Adrenal gland (tissue), 9 donors: ENCODE measurements at regions not wholly inside any gene's neighbourhood (a gene's known extent, or its start where the extent isn't known, plus 50 kb on each side); places are given as distances from the start of the nearest gene placed in this dataset.

Source experiments
- DNase-seq, 7 donors: peaks; one replicate each; pipeline ENCODE4 v3.0.0-alpha.2; 2019 to 2020
- H3K27ac ChIP-seq, 5 donors: fragments of 200-600 bp; sonication (generic) in 4 of 5; 1 replicate in 3 of 5; 2 replicates in 2 of 5; pipeline versions ENCODE4 v1.5.1 to v1.8.0; 2016 to 2020; ENCODE audit warnings: mild to moderate bottlenecking in 1 of 5
- H3K27me3 ChIP-seq: fragments of 200-600 bp; 2 replicates; pipeline ENCODE4 v1.8.0; 2021
- H3K36me3 ChIP-seq, 2 donors: fragments of 200-600 bp; replicated peaks in 1 of 2; 1 replicate in 1 of 2; 2 replicates in 1 of 2; pipeline versions ENCODE4 v1.5.1 to v1.8.0; 2018 to 2022
- H3K4me1 ChIP-seq, 2 donors: fragments of 200-600 bp; replicated peaks in 1 of 2; 1 replicate in 1 of 2; 2 replicates in 1 of 2; pipeline versions ENCODE4 v1.5.1 to v1.8.0; 2018 to 2021
- H3K4me3 ChIP-seq, 4 donors: fragments of 200-600 bp; sonication (generic) in 3 of 4; one replicate each; pipeline ENCODE4 v1.5.1; 2016 to 2018
- H3K9me3 ChIP-seq, 3 donors: fragments of 200-600 bp; sonication (generic) in 1 of 3; replicated peaks in 1 of 3; 1 replicate in 2 of 3; 2 replicates in 1 of 3; pipeline versions ENCODE4 v1.5.1 to v1.8.0; 2016 to 2021
- POLR2A ChIP-seq, 2 donors: fragments of 450-650 bp; IDR thresholded peaks; one replicate each; pipeline ENCODE4 v1.6.1; 2017; ENCODE audit warnings: antibody characterized with exemption in 2 of 2, mild to moderate bottlenecking in 2 of 2, moderate library complexity in 1 of 2
- WGBS, 4 donors: extraction: QIAGEN DNeasy Blood & Tissue Kit in 2 of 4; methylation state at CpG; one replicate each; pipeline versions ENCODE4 v1.1.5 to v1.1.7; 2013 to 2017; 5-methylcytosine and 5-hydroxymethylcytosine counted together
- intact Hi-C, 2 donors: fragments of 100-400 bp; cut with DNase I; formaldehyde crosslinking; loops; one replicate each; pipeline versions ENCODE4 v1.14.1 to v1.15.0; 2022 to 2023
- TF ChIP-seq, protein P1 (sequence below), 6 experiments: fragments of 450-650 bp in 4 of 6; fragments of 200-600 bp in 2 of 6; sonication (generic) in 1 of 6; IDR thresholded peaks; 1 replicate in 5 of 6; 2 replicates in 1 of 6; pipeline versions ENCODE4 v1.5.1 to v1.8.0; 2016 to 2021; ENCODE audit warnings: antibody characterized with exemption in 6 of 6, mild to moderate bottlenecking in 2 of 6, moderate library complexity in 1 of 6
- donor health status: healthy with polysubstance abuse.
- donor health status: Bipolar disorder and iron deficiency.
- donor health status: DM: yes; HTN: yes; CAD: no.
- donor health status: DM: no; HTN: no; CAD: no.
- donor health status: DM: no; HTN: no; CAD: no.

DNA sequence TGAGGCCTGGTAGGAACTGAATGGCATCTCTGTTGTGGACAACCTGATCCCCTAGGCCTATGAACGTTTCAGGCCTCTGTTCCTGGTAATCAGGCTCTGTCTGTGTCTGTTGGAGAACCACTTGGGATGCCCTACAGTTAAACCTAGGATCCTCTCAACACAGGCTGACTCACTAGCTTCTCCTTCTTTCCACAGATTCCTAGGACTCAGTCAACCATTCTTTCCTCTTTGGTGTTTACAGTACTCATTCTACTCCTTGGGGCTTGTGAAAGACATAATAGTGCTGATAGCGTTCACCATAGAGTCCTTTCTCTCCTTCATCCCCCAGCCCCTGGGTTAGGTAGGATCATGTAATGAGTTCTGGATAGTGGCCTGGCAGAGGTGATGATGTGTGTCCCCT lies 544.3 kb downstream of the METTL4 start:
- H3K4me3 ChIP-seq, result no peak overlapping the region
- DNase-seq, result no peak
- 38 to 46% (median 44%) methylated on average over 2 of the region's 2 CpGs for WGBS, 4 donors

DNA sequence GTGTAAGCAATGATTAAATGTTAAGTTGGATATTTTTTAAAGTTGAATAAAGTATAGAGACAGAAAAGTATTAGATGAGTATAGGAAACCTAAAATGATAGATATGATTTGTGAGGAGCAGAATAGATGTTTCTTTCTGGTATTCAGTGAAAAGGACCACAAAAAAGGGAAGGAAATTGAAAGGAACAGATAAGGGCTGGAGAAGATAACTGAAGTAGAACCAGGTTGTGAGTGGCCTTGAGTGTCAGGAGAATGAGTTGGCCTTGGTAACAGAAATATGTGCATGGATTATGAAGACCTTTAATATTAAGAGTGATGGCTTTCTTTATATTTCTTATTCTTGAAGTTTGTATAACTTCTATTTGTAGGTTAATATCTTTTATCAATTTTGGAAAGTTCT lies 543.5 kb downstream of the METTL4 start:
- TF ChIP-seq, protein P1, sequence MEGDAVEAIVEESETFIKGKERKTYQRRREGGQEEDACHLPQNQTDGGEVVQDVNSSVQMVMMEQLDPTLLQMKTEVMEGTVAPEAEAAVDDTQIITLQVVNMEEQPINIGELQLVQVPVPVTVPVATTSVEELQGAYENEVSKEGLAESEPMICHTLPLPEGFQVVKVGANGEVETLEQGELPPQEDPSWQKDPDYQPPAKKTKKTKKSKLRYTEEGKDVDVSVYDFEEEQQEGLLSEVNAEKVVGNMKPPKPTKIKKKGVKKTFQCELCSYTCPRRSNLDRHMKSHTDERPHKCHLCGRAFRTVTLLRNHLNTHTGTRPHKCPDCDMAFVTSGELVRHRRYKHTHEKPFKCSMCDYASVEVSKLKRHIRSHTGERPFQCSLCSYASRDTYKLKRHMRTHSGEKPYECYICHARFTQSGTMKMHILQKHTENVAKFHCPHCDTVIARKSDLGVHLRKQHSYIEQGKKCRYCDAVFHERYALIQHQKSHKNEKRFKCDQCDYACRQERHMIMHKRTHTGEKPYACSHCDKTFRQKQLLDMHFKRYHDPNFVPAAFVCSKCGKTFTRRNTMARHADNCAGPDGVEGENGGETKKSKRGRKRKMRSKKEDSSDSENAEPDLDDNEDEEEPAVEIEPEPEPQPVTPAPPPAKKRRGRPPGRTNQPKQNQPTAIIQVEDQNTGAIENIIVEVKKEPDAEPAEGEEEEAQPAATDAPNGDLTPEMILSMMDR (IDR thresholded peaks at IDR 0.05), result no peak
- no peak for TF ChIP-seq POLR2A (IDR thresholded peaks at IDR 0.05)
- H3K36me3 ChIP-seq, result no peaks in the 10 kb centered on the region
- no peak overlapping the region for H3K27ac ChIP-seq
- H3K27me3 ChIP-seq, result no peaks in the 10 kb centered on the region
- no peak overlapping the region for H3K4me3 ChIP-seq
- intact Hi-C loops, result no loop called here
- no peaks in the 10 kb centered on the region for H3K9me3 ChIP-seq
- DNase-seq, result no peak
- H3K4me1 ChIP-seq, result no peaks in the 10 kb centered on the region

More for the DNA sequence above, 544.3 kb downstream of the METTL4 start:
- Histone ChIP-seq H3K9me3 (no peaks in the 10 kb centered on the region), H3K36me3 (no peaks in the 10 kb centered on the region), H3K27ac (no peak overlapping the region), H3K27me3 (no peaks in the 10 kb centered on the region), H3K4me1 (no peaks in the 10 kb centered on the region)
- intact Hi-C loops, result no loop called here
- TF ChIP-seq POLR2A (IDR thresholded peaks at IDR 0.05), result no peak
- TF ChIP-seq, protein P1 (IDR thresholded peaks at IDR 0.05), result no peak

DNA sequence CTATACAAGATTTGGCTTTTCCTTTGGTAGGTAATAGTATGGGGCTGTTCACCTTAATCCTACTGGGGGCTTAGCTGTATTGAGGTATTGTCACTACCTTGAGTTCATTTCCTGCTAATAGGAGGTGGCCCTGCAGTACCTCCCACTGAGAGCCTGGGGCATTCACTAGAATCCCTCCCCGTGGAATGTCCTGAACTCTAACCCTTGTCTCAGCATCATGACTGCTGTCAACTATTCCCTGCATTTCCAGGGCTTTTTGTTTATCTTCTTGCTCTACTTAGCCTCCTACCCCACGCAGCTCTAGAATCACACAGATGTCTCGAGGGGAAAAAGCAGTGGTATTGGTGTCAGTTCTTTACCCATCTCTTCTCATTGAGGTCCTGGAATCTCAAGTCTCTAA lies 542.3 kb downstream of the METTL4 start:
- intact Hi-C loops, result no loop called here
- H3K4me1 ChIP-seq, result no peaks in the 10 kb centered on the region
- no peak overlapping the region for H3K4me3 ChIP-seq
- H3K27ac ChIP-seq, result no peak overlapping the region
- no peaks in the 10 kb centered on the region for H3K27me3 ChIP-seq
- no peaks in the 10 kb centered on the region for H3K9me3 ChIP-seq
- 61 to 65% (median 64%) methylated on average over 3 of the region's 3 CpGs for WGBS, 4 donors
- DNase-seq, result no peak
- no peaks in the 10 kb centered on the region for H3K36me3 ChIP-seq
- TF ChIP-seq, protein P1 (IDR thresholded peaks at IDR 0.05), result no peak
- TF ChIP-seq POLR2A (IDR thresholded peaks at IDR 0.05), result no peak

DNA sequence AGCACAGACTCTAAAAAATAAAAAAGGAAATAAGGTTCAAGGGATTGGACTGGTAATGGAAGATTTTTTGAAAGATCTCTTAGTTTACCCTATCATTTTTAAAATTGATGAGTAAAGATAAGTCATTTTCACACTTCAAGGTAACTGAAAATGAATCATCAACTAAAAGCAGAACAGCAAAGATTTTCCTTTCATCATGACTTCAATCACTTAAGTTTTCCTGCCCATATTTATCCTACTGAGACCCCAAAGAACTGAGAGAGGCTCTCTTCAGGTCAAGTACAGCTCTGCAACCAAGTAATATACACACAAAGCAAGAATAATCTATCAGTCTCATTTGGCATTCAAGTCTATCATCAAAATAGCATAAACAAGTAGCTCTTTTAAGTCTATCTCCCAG lies 540.7 kb downstream of the METTL4 start:
- no peak for TF ChIP-seq POLR2A (IDR thresholded peaks at IDR 0.05)
- no peaks in the 10 kb centered on the region for H3K27me3 ChIP-seq
- no peaks in the 10 kb centered on the region for H3K4me1 ChIP-seq
- DNase-seq, result no peak
- H3K27ac ChIP-seq, result no peak overlapping the region
- no peak overlapping the region for H3K4me3 ChIP-seq
- H3K36me3 ChIP-seq, result no peaks in the 10 kb centered on the region
- H3K9me3 ChIP-seq, result no peaks in the 10 kb centered on the region
- intact Hi-C loops, result no loop called here

DNA sequence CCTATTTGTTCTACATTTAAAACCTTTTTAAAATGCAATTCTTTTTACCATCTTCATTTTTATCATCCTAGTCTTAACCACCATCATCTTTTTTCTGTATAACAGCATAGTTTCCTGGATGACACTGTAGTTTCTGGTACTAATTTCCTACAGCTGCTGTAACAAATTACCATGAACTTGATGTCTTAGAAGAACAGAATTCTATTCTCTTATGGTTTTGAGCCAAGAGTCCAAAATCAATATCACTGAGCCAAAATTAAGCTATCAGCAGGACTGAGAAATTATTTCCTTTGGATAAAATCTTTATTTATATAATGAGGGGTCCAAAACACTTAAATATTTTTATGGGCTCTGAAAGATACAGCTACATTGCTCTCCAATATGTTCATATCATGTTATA lies 539.3 kb downstream of the METTL4 start:
- intact Hi-C loops, result no loop called here
- H3K4me3 ChIP-seq, result no peak overlapping the region
- H3K27me3 ChIP-seq, result no peaks in the 10 kb centered on the region
- no peak for TF ChIP-seq POLR2A (IDR thresholded peaks at IDR 0.05)
- TF ChIP-seq, protein P1 (IDR thresholded peaks at IDR 0.05), result no peak
- DNase-seq, result no peak
- H3K4me1 ChIP-seq, result no peaks in the 10 kb centered on the region
- no peaks in the 10 kb centered on the region for H3K9me3 ChIP-seq
- no peak overlapping the region for H3K27ac ChIP-seq
- no peaks in the 10 kb centered on the region for H3K36me3 ChIP-seq
